ENCODE measurements at regions not wholly inside any gene's neighbourhood (a gene's known extent, or its start where the extent isn't known, plus 50 kb on each side); places are given as distances from the start of the nearest gene placed in this dataset.

DNA sequence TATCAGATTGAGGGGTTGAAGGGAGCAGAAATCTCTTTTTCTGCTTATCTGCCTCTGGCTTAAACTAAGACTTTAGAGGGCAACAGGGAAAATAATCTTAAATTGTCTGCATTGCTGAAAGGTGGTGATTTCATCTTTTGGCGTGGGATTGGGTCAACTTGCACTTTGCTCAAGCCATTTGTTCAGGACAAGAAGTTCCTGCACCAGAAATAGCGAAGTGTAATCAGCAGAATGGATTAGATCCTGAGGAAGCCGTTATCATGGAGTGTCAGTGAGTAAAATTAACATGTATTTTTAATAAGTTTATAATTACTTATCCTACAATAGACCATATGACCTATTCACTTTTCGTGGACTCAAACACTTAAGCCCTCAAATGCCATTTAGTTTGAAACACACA is 249.3 kb downstream of the CD83 start:
- TF ChIP-seq, protein P1, sequence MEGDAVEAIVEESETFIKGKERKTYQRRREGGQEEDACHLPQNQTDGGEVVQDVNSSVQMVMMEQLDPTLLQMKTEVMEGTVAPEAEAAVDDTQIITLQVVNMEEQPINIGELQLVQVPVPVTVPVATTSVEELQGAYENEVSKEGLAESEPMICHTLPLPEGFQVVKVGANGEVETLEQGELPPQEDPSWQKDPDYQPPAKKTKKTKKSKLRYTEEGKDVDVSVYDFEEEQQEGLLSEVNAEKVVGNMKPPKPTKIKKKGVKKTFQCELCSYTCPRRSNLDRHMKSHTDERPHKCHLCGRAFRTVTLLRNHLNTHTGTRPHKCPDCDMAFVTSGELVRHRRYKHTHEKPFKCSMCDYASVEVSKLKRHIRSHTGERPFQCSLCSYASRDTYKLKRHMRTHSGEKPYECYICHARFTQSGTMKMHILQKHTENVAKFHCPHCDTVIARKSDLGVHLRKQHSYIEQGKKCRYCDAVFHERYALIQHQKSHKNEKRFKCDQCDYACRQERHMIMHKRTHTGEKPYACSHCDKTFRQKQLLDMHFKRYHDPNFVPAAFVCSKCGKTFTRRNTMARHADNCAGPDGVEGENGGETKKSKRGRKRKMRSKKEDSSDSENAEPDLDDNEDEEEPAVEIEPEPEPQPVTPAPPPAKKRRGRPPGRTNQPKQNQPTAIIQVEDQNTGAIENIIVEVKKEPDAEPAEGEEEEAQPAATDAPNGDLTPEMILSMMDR (IDR thresholded peaks at IDR 0.05; ENCODE audit: low read depth, low read length): no peak
- no peak overlapping the region for H3K4me3 ChIP-seq (ENCODE audit: low read depth, low read length)

- TF ChIP-seq, protein P1 (IDR thresholded peaks at IDR 0.05; ENCODE audit: low read depth, low read length): no peak
- no peak overlapping the region for H3K4me3 ChIP-seq (ENCODE audit: low read depth, low read length)
Measured at GRCh38 chr6:14367296-14367695, 249.7 kb downstream of the CD83 start.

- no peak overlapping the region for H3K4me3 ChIP-seq (ENCODE audit: low read depth, low read length)
- TF ChIP-seq, protein P1 (IDR thresholded peaks at IDR 0.05; ENCODE audit: low read depth, low read length): no peak
Measured at GRCh38 chr6:14369717-14370116, 252.1 kb downstream of the CD83 start.

DNA sequence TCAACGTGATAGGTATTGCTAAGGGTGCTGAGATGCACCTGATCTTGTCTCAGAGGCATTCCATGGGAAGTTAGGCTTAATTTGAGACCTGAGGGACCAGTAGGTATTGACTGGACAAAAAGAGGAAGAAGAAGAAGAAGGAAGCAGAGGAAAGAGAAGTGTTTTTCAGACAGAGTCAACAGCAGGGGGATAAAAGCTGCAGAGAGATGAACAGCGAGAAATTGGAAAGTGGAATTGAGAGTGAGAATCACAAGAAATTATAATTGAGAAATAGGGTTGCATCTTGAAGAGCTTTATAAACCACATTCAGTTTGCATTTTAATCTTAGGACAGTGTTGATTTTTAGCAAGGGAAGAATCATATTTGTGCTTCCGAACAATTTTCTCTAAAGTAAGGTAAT is 254.0 kb downstream of the CD83 start:
- H3K4me3 ChIP-seq (ENCODE audit: low read depth, low read length): no peak overlapping the region
- TF ChIP-seq, protein P1 (IDR thresholded peaks at IDR 0.05; ENCODE audit: low read depth, low read length): no peak

- no peak overlapping the region for H3K4me3 ChIP-seq (ENCODE audit: low read depth, low read length)
- TF ChIP-seq, protein P1 (IDR thresholded peaks at IDR 0.05; ENCODE audit: low read depth, low read length): no peak
Measured at GRCh38 chr6:14372734-14373489, 255.3 kb downstream of the CD83 start.

DNA sequence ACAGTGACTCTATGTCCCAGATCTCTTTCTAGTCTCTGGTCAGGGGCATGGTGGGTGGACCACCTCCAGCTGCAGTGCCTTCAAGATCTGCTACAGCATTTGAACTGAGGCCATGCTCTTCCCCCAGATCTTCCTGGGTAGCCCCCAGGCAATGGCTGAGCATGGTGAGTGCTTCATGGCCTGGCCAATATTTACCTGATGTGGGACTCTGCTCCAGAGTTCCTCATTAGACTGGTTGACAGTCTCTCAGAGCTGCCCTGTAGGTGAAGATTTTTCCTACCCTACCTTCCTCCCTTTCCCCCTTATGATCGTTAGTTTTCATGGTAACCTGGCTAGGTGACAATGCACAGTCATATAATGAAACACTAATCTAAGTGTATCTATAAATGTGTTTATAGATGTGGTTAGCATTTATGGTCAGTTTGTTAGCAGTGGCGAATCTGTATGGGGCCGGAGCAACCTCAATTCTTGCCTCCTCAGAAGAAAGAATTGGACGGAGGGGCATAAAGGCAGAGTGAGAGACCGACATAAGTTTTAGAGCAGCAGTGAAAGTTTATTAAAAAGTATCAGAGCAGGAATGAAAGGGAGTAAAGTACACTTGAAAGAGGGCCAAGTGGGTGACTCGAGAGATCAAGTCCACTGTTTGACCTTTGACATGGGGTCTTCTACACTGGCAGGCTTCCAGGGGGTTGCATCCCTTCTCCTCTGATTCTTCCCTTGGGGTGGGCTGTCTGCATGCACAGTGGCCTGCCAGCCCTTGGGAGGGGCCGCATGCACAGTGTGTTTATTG is 256.3 kb downstream of the CD83 start:
- H3K4me3 ChIP-seq (ENCODE audit: low read depth, low read length): no peak overlapping the region
- TF ChIP-seq, protein P1 (IDR thresholded peaks at IDR 0.05; ENCODE audit: low read depth, low read length): no peak

- TF ChIP-seq, protein P1 (IDR thresholded peaks at IDR 0.05; ENCODE audit: low read depth, low read length): no peak
- no peak overlapping the region for H3K4me3 ChIP-seq (ENCODE audit: low read depth, low read length)
Measured at GRCh38 chr6:14375930-14376329, 258.4 kb downstream of the CD83 start.

All from WI38 (cell line).